ENCODE measurements at regions not wholly inside any gene's neighbourhood (a gene's known extent, or its start where the extent isn't known, plus 50 kb on each side); places are given as distances from the start of the nearest gene placed in this dataset.

DNA sequence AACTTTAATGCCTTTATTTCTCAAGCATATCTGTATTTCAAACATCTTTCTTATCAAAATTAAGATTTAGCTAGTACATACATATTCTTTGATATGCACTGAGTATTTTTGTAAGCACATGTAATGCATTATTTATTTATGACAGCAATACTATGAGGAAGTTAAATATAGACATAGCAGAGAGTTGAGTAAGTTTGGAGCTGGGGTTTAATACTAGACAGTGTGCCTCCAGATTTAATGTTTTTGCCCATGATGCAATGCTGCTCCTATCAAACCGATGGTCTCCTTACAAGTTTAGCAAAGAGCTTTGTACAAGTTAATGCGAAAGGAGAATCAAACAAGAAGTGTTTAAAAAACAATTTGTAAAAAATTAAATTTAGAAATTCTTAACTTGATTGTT, 826.6 kb upstream of the MGAT4C start:
- TF ChIP-seq, protein P1, sequence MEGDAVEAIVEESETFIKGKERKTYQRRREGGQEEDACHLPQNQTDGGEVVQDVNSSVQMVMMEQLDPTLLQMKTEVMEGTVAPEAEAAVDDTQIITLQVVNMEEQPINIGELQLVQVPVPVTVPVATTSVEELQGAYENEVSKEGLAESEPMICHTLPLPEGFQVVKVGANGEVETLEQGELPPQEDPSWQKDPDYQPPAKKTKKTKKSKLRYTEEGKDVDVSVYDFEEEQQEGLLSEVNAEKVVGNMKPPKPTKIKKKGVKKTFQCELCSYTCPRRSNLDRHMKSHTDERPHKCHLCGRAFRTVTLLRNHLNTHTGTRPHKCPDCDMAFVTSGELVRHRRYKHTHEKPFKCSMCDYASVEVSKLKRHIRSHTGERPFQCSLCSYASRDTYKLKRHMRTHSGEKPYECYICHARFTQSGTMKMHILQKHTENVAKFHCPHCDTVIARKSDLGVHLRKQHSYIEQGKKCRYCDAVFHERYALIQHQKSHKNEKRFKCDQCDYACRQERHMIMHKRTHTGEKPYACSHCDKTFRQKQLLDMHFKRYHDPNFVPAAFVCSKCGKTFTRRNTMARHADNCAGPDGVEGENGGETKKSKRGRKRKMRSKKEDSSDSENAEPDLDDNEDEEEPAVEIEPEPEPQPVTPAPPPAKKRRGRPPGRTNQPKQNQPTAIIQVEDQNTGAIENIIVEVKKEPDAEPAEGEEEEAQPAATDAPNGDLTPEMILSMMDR (IDR thresholded peaks at IDR 0.05): no peak
- TF ChIP-seq POLR2AphosphoS5 (IDR thresholded peaks at IDR 0.05): no peak
- TF ChIP-seq POLR2A (IDR thresholded peaks at IDR 0.05): no peak
- no peak for TF ChIP-seq EP300 (IDR thresholded peaks at IDR 0.05)
